GM10248 (cell line): ENCODE measurements at regions not wholly inside any gene's neighbourhood (a gene's known extent, or its start where the extent isn't known, plus 50 kb on each side); places are given as distances from the start of the nearest gene placed in this dataset.

Source experiments
- CTCF ChIA-PET: fragments of 300-600 bp; sonication (Branson Sonifier 250); formaldehyde crosslinking; extraction: SDS; loops from one replicate; lab custom pipeline; 2021; ENCODE audit warnings: antibody characterized with exemption; lab: Yijun Ruan, JAX
- POLR2A ChIA-PET: fragments of 350-650 bp; sonication (Branson Sonifier 250); formaldehyde crosslinking; extraction: SDS; loops from one replicate; lab custom pipeline; 2020; ENCODE audit warnings: antibody characterized with exemption; lab: Yijun Ruan, JAX
- DNase-seq: peaks from one replicate; pipeline ENCODE4 v3.0.0; 2012; ENCODE audit errors: extremely low spot score
- TF ChIP-seq, protein P1 (sequence below): IDR thresholded peaks from 2 replicates; pipeline ENCODE4 v1.5.1; 2012; ENCODE audit warnings: mild to moderate bottlenecking, low read depth; ENCODE audit errors: extremely low read depth, missing control alignments, control extremely low read depth

DNA sequence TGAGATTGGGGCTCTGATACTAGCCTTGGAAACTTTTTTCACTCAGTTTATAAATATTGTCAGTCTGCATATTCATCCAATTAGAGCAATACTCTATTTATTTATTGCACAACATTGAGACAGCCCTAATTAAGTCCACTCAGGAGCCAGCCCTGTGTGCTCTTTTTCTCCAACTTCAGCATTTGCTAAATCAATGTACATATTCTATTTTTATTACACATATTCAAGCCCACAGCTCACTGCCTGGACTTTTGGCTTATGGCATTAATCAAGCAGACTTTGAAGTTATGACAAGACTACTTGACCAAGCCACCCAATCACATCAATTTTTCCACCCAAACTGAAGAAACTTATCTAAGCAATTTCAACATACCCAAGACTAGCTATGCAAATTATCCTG is 215.5 kb downstream of the RPS4Y2 start:
- CTCF ChIA-PET = interaction anchor here (1.2 to 1.4 kb wide), 2 partner anchors 9 to 10 kb away, joined by 4 read pairs; no protein-coding TSS in a partner anchor
- DNase-seq = no peak
- POLR2A ChIA-PET = no interaction called here
- TF ChIP-seq, protein P1, sequence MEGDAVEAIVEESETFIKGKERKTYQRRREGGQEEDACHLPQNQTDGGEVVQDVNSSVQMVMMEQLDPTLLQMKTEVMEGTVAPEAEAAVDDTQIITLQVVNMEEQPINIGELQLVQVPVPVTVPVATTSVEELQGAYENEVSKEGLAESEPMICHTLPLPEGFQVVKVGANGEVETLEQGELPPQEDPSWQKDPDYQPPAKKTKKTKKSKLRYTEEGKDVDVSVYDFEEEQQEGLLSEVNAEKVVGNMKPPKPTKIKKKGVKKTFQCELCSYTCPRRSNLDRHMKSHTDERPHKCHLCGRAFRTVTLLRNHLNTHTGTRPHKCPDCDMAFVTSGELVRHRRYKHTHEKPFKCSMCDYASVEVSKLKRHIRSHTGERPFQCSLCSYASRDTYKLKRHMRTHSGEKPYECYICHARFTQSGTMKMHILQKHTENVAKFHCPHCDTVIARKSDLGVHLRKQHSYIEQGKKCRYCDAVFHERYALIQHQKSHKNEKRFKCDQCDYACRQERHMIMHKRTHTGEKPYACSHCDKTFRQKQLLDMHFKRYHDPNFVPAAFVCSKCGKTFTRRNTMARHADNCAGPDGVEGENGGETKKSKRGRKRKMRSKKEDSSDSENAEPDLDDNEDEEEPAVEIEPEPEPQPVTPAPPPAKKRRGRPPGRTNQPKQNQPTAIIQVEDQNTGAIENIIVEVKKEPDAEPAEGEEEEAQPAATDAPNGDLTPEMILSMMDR = no peak

DNA sequence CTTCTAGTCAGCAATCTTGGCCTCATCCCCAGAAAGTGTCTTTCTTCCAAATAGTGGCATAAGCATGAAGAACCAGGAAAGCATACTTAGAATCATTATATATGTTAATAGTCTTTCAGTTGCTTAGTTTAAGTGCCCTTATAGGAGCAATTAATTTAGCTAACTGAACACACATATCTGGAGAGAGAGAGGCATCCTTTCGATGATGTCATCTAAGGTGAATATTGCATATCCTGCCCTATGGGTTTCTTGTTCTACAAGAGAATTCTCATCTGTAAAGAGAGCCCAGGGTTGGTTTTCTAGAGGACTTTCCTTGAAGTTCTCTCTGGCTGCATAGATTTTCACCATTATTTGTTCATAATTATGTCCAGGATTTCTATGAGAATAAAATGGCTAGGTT is 230.1 kb downstream of the RPS4Y2 start:
- ChIA-PET CTCF (interaction anchor here (1.4 kb wide), 1 partner anchor 12 kb away, joined by 5 read pairs; no protein-coding TSS in a partner anchor), POLR2A (no interaction called here)
- TF ChIP-seq, protein P1 = no peak
- DNase-seq = no peak

DNA sequence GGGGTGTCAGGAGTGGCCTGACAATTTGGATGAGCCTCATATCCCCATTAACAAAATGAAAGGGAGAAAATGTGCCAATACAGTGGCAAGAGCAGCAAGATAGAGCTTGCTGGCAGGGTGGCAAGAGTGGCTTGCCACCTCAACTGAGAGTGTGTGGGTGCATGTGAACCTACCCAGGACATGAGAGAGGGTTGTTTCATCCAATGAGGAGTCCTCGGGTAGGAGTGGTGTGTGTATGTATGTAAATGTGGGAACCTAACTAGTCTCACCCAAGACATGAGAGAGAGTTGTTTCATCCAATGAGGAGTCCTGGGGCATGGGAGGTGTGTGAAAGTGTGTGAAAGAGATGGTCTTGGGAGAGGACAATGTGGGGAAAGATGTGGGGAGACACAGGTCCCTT is 234.2 kb downstream of the RPS4Y2 start:
- TF ChIP-seq, protein P1 = no peak
- CTCF ChIA-PET = no interaction called here
- POLR2A ChIA-PET = no interaction called here
- DNase-seq = no peak

DNA sequence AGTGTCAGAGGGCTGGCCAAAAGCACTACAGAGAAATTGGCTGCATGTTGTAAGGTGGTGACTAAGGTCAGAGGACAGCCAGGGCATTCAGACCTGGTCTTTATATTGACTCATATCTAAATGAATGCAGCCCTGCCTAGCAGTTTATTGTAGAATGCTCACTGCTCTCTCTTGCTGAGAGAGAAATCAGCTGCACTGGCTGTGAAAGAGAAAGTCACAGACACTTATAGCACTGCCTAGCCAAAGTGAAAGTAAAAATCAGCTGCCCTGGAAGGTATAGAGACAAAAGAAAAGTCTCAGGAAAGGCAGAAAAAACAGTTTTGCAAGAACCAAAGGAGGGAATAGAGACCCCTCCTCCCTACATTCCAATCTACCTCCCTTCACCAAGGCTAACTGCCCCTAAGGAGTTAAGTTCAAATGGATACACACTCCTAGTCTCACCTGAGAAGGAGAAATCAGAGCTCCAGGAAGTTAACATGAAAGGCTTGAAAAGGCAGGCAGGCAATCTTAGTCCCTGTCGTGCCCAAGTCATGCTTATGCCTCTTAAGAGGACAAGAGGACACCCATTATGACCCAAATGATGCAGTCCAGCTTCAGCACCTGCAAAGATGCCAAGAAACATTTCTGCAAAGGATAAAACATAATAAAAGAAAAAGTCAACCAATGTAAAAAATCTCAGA is 235.1 kb downstream of the RPS4Y2 start:
- peak; percentile 8 for DNase-seq
- CTCF ChIA-PET = no interaction called here
- TF ChIP-seq, protein P1 = no peak
- POLR2A ChIA-PET = no interaction called here

DNA sequence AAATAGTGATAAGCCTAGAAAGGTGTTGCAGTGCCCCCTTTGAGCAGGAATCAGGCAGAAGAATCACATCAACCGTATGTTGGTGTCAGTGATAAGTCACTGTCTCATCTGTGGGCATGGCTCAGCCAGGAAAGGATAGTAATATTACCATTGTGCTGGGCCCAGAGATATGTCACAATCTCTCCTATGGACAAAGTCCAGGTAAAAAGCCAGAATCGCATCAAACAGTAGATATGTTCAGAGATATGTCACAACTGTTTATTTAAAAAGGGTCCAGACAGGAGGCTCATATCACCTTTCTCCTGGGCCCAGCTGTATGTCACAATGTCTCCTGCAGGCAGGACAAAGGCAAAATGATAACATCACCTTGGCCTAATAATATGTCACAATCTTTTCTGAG is 241.4 kb downstream of the RPS4Y2 start:
- TF ChIP-seq, protein P1 = no peak
- ChIA-PET CTCF (interaction anchor here (1.9 kb wide), 1 partner anchor 11 kb away, joined by 5 read pairs; no protein-coding TSS in a partner anchor), POLR2A (no interaction called here)
- no peak for DNase-seq

DNA sequence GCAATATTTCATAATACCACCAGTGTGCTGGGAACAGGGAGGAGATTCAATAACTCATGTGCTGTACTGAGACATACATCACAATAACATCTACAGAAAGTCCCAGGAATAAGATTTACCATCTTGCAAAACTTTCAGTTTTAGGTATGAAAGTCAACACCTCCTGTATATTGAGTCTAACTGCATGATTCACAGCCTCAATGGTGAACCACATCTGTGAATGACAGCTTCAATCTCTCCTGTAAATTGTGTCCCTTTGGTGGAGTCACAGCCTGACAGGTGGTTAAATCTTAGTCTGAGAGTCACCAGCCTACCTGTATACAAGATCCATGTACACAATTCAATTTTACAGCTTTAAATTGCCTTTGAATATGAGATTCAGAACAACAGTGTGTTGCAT is 242.1 kb downstream of the RPS4Y2 start:
- POLR2A ChIA-PET = no interaction called here
- no peak for DNase-seq
- TF ChIP-seq, protein P1 = no peak
- CTCF ChIA-PET = interaction anchor here (1.0 to 1.9 kb wide), 2 partner anchors 12 to 30 kb away, joined by 3 to 5 read pairs; no protein-coding TSS in a partner anchor
